HG03196 (cell line): ENCODE measurements at regions not wholly inside any gene's neighbourhood (a gene's known extent, or its start where the extent isn't known, plus 50 kb on each side); places are given as distances from the start of the nearest gene placed in this dataset.

ENCODE experiments used
- ATAC-seq: cut with Tn5 transposase; IDR thresholded peaks from one replicate; pipeline ENCODE4 v1.9.1; 2021; ENCODE audit not compliant: unreplicated experiment

DNA sequence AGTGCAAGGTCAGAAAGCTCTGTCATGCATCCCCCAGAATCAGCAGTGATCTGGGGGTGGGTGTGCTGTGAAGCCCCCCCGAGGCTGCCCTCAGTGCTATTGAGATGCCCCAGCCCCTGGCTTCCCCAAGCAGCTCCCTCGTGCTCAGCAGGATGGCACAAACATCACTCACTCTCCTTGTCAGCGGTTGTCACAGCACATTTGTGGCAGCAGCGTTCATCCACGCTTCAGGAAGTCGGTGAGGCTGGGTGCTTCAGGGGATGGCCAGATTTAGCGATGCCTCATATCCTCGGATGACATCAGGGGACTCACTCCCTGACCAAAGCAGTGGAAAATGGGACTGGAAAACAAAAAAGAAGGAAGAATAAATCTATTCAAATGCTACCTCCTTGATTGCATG, 54.4 kb upstream of the SLC6A11 start:
- ATAC-seq: no peak

- no peak for ATAC-seq
These were observed 53.9 kb upstream of the SLC6A11 start for GRCh38 chr3:10762116-10762515.

DNA sequence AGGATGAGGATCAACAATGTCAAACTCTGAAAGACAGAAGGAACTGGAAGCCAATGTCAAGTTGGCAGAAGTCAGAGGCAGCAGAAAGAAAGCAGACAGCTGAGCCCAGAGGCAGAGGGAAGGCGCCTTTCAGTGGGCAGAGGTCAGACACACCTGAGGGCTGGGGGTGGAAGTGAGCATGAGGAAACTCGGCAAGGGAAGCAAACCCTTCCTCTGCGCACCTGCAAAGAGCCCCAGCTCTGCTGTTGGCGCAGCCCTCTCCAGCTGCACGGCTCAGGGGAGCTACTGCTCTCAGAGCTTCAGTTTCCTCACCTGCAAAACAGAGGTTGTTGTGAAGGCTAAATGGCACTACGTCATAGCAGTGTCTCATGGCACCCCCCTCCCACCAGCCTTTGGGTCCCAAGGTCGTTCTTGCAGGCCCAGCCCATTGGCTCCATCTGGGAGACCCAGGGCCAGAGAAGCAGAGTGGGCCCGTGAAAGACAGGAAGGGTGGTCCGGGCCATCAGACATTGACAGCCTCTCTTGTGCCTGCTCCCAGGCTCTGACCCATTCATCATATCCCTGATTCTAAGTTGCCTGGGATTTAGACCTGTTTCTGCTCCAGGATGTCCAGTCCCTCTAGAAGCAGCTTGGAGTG, 53.3 kb upstream of the SLC6A11 start:
- ATAC-seq: no peak

DNA sequence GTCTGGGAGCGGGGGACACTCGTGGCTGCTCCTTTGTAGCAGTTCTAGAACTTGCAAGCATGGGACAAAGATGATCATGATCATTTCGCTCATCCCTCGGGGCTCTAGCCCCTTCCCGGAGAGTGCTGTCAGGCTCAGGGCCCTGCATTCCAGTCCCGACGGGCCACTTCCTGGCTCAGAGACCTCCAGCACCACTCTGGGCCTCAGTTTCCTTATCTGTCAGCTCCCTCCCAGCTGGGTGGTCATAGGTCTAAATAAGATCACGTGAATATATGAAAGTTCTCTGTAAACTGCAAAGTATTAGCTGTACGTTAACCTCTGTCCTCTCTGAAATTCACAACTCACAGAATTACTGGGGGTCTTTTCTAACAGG, 52.8 kb upstream of the SLC6A11 start:
- no peak for ATAC-seq

- no peak for ATAC-seq
These were observed 52.2 kb upstream of the SLC6A11 start for GRCh38 chr3:10763817-10764258.

DNA sequence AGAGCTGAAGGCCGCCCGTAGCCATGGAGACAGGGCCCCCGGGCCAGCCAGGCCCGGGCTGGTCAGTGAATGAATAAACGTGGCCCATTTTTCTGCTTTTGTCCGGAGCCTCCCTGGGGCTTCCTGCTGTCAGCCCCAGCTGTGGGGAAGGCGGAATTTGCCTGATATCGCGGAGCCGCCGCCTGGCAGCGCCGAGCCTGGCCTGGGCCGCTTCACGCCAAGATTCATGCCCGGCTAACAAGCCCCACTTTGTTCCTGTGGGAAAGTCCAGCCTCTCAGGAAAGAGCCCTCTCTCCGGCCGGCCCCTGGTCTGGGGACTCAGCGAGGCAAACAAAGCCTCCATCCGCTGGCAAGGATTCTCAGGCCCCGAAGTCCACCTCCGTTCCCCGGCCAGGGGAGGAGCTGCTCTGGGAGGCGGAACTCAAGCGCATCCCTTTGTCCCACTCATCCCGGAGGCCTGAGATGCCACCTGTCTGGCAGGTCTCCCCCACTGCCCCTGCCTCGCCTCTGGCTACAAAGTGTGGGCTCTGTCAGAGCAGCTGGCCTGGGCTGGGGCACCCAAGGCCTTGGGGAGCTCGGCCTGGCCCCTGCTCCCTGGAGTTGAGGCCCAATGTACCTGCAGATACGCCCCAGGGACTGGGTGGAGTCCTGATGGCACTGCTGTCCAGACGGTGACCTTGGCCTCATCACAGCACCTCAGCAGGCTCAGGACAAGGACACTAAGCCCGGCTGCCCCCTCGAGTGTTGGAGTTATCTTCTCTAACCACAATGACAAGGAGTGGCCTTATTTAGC, 51.6 kb upstream of the SLC6A11 start:
- no peak for ATAC-seq

- no peak for ATAC-seq
These were observed 49.9 kb upstream of the SLC6A11 start for GRCh38 chr3:10766049-10766705.
